Neutrophil (primary cell): ENCODE measurements at regions not wholly inside any gene's neighbourhood (a gene's known extent, or its start where the extent isn't known, plus 50 kb on each side); places are given as distances from the start of the nearest gene placed in this dataset.

Source experiments
- H3K27ac ChIP-seq: fragments of 200-600 bp; sonication (generic); 2 replicates; pipeline ENCODE4 v1.5.1; 2016; ENCODE audit warnings: mild to moderate bottlenecking, moderate library complexity
- H3K27me3 ChIP-seq: fragments of 200-600 bp; sonication (generic); 2 replicates; pipeline ENCODE4 v1.6.0; 2016; ENCODE audit warnings: mild to moderate bottlenecking
- H3K36me3 ChIP-seq: fragments of 200-600 bp; sonication (generic); 2 replicates; pipeline ENCODE4 v1.5.1; 2017
- H3K4me1 ChIP-seq, 2 experiments: fragments of 200-600 bp in 1 of 2; sonication (generic) in 1 of 2; 1 replicate in 1 of 2; 2 replicates in 1 of 2; pipeline versions ENCODE4 v1.5.1 to v1.6.1; 2013 to 2016; ENCODE audit warnings: low read depth in 1 of 2, low read length in 1 of 2, mild to moderate bottlenecking in 1 of 2, moderate library complexity in 1 of 2; ENCODE audit not compliant: control insufficient read depth in 1 of 2, insufficient read depth in 1 of 2
- H3K4me3 ChIP-seq, 2 experiments: fragments of 200-600 bp in 1 of 2; sonication (generic) in 1 of 2; 1 replicate in 1 of 2; 2 replicates in 1 of 2; pipeline ENCODE4 v1.5.1; 2013 to 2016; ENCODE audit warnings: low read depth in 1 of 2, low read length in 1 of 2, mild to moderate bottlenecking in 1 of 2, moderate library complexity in 1 of 2
- H3K9me3 ChIP-seq: fragments of 200-600 bp; sonication (generic); 2 replicates; pipeline ENCODE4 v1.5.1; 2016
- TF ChIP-seq, protein P1 (sequence below): fragments of 200-600 bp; sonication (generic); IDR thresholded peaks from 2 replicates; pipeline ENCODE4 v1.5.1; 2016; ENCODE audit warnings: antibody characterized with exemption

DNA sequence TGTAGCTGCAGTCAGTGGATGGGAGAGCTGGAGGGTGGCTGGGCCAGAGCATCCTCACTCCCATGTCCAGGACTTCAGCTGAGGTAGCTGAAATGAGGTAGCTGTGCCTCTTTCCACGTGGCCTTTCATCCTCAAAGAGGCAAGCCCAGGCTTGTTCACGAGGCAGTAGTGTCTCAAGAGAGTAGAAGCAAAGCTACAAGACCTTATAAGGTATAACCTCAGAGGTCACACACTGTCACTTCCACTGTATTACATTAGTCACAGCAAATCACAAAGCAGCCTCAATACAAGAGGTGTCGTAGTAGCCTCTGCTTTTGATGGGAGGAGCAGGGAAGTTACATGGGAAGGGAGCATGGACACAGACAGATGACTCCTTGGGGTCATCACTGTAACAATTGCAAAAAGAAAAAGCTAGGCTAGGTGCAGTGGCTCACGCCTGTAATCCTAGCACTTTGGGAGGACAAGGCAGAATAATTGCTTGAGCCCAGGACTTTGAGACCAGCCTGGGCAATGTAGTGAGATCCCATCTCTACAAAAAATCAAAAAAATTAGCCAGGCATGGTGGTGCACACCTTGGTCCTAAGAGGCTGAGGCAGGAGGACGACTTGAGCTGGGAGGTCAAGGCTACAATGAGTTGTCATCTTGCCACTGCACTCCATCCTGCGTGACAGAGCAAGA, 97.5 kb downstream of the SKIDA1 start:
- TF ChIP-seq, protein P1, sequence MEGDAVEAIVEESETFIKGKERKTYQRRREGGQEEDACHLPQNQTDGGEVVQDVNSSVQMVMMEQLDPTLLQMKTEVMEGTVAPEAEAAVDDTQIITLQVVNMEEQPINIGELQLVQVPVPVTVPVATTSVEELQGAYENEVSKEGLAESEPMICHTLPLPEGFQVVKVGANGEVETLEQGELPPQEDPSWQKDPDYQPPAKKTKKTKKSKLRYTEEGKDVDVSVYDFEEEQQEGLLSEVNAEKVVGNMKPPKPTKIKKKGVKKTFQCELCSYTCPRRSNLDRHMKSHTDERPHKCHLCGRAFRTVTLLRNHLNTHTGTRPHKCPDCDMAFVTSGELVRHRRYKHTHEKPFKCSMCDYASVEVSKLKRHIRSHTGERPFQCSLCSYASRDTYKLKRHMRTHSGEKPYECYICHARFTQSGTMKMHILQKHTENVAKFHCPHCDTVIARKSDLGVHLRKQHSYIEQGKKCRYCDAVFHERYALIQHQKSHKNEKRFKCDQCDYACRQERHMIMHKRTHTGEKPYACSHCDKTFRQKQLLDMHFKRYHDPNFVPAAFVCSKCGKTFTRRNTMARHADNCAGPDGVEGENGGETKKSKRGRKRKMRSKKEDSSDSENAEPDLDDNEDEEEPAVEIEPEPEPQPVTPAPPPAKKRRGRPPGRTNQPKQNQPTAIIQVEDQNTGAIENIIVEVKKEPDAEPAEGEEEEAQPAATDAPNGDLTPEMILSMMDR, result no peak
- H3K4me3 ChIP-seq, result no peak overlapping the region
- no peaks in the 10 kb centered on the region for H3K36me3 ChIP-seq
- no peaks in the 10 kb centered on the region for H3K27me3 ChIP-seq
- no peaks in the 10 kb centered on the region for H3K4me1 ChIP-seq
- no peaks in the 10 kb centered on the region for H3K9me3 ChIP-seq
- H3K27ac ChIP-seq, result no peak overlapping the region

DNA sequence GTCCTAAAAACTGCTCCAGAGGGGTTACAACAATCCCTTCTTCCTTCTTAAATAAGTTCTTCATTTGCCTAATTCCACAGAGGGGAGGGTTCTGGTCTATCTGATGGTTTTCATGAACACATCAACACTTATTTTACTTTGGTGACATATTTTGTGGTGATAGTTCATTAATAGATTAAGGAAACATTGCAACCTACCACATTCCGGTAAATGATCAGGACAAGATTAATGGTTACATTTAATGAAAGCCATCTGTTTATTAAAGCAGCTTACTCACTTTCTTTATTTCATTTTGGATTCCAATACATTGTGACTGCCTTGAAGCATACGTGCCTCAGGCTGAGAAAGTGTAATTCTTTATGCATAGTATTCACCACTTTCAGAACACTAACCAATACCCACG, 101.0 kb downstream of the SKIDA1 start:
- TF ChIP-seq, protein P1, result no peak
- Histone ChIP-seq H3K27ac (no peak overlapping the region), H3K27me3 (no peaks in the 10 kb centered on the region), H3K9me3 (no peaks in the 10 kb centered on the region), H3K4me1 (no peaks in the 10 kb centered on the region), H3K4me3 (no peak overlapping the region), H3K36me3 (no peaks in the 10 kb centered on the region)

GRCh38 chr10:21423850-21424249, 101.6 kb downstream of the SKIDA1 start:
- H3K27me3 ChIP-seq, result no peaks in the 10 kb centered on the region
- no peak overlapping the region for H3K27ac ChIP-seq
- no peak overlapping the region for H3K4me3 ChIP-seq
- H3K9me3 ChIP-seq, result no peaks in the 10 kb centered on the region
- H3K36me3 ChIP-seq, result no peaks in the 10 kb centered on the region
- no peaks in the 10 kb centered on the region for H3K4me1 ChIP-seq
- TF ChIP-seq, protein P1, result no peak

DNA sequence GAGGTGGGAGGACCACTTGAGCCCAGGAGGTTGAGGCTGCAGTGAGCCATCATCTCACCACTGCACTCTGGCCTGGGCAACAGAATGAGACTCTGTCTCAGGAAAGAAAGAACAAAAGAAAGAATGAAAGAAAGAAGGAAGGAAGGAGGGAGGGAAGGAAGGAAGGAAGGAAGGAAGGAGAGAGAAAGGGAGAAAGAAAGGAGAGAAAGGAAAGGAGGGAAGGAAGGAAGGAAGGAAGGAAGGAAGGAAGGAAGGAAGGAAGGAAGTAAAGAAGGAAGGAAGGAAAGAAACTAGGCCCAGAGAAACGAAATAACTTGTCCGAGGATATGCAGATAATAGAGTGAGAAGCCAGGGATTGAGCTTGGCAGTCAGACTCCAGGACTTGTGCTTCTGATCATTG, 102.1 kb downstream of the SKIDA1 start:
- H3K9me3 ChIP-seq, result no peaks in the 10 kb centered on the region
- H3K36me3 ChIP-seq, result no peaks in the 10 kb centered on the region
- H3K27me3 ChIP-seq, result no peaks in the 10 kb centered on the region
- H3K27ac ChIP-seq, result no peak overlapping the region
- H3K4me1 ChIP-seq, result no peaks in the 10 kb centered on the region
- TF ChIP-seq, protein P1, result no peak
- no peak overlapping the region for H3K4me3 ChIP-seq

GRCh38 chr10:21421794-21422193, 103.7 kb downstream of the SKIDA1 start:
- TF ChIP-seq, protein P1, result no peak
- H3K36me3 ChIP-seq, result no peaks in the 10 kb centered on the region
- H3K9me3 ChIP-seq, result no peaks in the 10 kb centered on the region
- H3K4me1 ChIP-seq, result no peaks in the 10 kb centered on the region
- H3K4me3 ChIP-seq, result no peak overlapping the region
- H3K27ac ChIP-seq, result no peak overlapping the region
- H3K27me3 ChIP-seq, result no peaks in the 10 kb centered on the region
